Epidermal melanocyte (primary cell): ENCODE measurements at regions not wholly inside any gene's neighbourhood (a gene's known extent, or its start where the extent isn't known, plus 50 kb on each side); places are given as distances from the start of the nearest gene placed in this dataset.

Source experiments
- DNase-seq: peaks from one replicate; pipeline ENCODE4 v3.0.0; 2011; ENCODE audit warnings: low spot score; ENCODE audit not compliant: insufficient read length

DNA sequence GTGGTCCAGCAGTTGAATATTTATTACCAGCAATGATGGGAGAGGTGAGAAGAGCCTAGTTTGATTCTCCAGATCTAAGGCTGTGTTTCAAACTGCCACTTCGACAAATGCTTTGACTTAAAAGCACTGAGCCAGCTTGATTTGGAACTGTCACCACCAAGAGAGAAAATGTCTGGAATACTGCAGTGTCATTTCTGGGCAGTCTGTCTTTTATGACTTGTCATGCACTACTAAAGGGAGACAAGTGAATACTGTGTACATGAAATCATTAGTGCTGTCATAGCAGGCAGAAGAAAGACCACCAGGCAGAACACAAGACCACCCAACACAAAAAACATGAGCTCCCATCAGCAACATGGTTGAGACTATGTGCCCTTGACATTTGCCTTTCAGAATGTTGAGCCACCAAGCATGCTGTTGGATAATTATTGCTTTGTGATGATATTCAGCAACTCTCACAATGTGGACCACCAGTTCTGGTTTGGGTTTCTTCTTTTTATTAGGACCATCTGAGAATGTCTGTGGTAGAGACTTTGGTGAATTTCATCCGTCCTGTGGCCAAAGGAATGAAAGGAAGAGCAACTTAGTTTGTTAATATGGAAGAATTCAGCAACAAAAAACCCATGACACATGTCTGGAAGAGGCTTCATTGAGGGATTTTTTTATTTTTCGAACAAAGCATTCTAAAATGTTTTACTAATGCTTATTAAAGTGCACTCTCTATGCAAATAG lies 125.8 kb downstream of the NTMT2 start:
- DNase-seq = no peak

DNA sequence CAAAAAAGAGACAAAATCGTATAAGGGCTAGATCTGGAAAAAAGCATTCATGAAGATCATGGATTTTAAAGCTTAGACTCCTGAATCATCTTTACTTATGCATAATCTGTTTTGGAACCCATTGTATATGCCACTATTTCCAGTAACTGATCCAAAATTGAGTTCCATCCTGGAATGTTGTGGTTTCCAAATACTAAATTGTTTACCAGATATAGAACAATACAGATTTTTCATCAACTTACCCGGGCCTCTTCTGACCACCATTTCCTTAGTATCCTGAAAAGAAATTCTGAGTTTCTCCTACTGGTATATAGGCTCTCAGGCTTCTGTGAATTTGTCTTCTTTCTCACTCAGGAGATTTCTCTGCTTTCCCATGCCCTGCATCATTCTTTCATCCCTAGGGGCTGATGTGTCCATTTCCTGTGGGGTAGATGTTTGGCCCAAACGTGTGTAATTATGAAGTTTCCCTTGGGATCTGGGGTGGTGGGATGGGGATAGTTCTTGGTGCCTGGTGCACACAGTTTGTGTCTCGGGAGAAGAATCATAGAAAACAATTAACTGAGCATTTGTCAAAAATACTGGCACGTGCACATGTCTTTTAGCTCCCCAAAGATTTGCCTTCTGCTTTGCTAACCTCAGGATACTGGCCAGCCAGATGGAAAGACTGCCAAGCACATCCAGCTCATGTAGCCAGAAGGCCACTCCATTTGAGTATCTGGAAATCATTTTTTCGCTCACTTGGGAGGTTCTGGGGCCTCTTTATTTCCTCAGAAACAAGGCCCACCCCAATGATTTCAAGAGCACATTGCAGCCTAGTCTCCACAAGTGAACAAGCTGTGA lies 127.8 kb downstream of the NTMT2 start:
- no peak for DNase-seq

DNA sequence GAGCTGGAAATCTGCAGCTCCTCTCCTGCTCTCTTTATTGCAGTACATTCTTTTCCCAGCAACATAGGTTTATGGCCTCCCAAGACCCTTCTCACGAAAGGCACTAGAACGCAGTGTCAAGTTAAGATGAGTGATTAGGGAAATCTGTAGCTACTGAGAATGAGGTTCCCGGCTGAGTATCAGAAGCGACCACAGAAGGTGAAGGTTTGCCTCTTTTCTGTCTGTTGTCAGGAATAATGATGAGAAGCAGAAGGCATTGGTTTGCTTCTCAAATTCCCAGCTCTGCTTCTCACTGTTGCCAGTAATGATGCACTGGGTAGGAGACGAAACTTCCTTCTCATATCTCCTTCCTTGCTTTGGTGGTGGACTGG lies 128.4 kb downstream of the NTMT2 start:
- no peak for DNase-seq

DNA sequence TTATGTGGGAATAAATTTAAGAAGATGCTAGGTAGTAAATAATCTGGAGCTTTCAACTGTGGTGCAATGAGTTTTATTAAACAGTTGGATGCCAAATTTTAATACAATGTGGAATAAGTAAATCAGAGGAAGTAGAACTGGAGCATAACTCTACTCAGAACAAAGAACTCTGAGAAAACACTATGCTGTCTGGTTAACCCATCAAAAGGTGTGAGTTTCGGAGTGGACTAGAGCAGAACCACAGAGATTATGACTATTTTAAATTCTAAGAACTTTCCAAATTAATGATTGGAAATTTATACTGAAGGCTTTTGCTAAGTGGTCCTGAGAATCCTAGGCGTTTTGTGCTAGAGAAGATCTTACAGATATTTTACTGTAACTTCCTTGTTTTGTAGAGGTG lies 132.2 kb downstream of the NTMT2 start:
- DNase-seq = no peak

DNA sequence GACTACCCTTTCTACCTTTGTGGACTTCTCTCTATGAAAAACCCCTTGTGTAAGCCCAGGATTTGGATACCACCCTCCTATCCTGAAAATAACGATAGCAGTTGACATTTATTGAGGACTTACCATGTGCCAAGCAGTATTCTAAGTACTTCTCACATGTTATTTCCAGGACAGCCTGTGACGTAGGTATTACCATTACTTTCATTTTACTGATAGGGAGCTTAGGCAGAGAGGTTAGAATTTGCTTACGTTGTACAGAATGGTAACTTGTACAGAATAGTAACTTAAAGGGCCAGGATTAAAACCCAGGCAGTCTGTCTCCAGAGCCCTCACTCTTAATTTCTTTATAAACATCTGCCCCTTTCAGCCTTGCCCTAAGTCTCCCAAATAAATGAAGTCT lies 138.3 kb downstream of the NTMT2 start:
- DNase-seq = no peak

DNA sequence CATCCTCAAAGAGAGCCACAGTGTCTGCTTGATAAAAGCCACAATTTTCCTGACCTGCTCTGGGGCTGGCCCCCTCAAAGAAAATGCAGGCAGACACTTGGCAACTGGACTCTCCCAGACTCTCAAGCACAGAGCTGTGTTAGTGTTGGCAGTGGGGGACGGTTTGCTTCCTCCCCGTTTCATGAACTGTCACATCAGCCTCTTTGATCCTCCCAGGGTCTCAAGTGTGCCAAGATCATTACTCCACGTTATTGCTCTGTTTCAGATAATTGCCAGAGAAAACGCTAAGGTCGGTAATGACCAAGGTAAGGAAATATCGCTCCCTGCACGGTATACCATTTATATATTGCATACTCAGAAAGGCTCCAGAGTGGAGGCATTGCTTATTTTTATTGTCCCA lies 138.8 kb downstream of the NTMT2 start:
- DNase-seq = no peak

DNA sequence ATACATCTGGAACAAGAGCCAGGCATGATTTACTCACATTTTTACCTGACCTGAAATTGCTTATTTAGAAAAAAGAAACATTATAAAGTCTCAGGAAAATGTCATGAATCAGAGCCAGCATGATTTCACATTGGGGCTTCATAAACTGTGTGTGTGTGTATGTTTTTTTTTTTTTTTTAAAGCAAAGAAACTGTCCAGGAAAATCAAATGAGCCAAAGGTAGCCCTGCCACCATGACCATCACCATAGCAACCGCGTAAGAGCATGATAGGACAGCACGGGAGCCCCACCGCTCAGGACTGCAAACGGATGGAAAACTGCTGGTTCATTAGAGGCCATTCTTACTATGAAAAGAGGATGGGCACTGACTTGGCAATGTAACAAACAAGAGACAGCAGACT lies 139.2 kb downstream of the NTMT2 start:
- DNase-seq = no peak

DNA sequence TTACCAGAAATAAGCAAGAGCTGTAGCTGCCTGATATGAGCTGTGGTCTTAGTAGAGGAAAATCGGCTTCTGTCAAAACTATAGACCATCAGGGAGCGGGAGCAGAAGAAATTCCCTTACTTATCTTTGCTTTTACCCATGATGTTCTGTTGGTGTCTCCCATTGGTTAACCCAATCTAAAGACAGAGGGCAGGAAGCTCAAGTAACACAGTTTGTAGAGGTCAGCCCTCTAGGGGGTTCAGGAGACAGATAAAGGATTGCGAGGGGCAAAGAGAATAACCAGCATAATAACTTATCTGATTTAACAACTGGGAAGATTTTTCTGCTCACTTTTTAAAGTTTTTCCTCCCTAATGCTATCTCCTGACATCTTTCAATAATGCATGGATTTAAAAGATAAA lies 142.4 kb downstream of the NTMT2 start:
- DNase-seq = no peak

DNA sequence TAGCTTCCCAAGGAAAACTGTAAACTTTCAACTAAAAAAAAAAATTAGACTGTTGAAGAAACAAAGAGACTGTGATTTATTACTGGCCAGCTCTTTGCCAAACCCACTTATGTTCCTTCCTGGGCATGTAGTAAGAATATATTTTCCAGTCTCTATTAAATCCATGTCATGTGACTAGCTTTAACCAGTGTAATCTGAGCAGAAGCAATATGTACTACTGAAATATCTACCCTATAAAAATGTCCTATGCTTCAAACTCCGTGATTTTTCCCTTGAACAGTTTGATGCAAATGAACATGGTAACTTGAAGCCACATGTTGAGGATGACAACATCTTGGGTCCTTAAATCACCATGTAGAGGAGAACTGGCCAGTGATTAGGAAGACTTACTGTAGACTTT lies 144.5 kb downstream of the NTMT2 start:
- no peak for DNase-seq

DNA sequence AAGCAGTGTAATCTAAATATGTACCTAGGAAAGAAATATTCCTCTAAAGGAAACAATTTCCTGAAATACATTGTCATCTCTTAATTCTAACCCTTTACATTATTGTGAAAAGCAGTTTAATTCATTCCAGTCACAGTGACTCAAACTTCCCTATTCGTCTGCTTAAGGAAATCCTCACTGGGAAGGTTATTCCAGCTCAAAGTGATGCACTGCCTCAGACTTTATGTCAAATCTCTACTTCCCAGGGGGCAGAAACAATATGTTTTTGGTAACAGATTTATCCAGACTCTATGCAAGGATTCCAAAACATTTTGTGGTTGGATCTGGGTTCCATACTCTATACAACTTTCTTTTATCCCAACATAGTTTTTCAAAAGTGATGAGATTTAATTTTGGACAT lies 145.2 kb downstream of the NTMT2 start:
- no peak for DNase-seq

DNA sequence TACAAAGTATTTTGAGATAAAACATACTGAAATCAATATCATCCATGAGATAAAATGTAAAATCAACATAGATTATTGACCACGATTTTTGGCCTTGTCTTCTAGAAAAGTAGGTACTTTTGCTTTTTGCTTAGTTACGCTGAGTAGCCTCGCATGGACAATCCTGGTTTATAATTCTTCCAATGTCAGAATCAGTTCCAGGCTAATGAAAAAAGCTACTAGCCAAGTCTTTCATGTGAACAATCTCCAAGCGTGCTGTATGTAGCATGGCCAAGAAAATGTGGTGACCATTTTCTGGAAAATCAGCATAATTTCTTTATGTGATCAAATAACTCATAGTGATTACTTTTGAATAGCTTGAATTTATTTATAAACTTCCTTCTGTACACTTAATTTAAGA lies 145.8 kb downstream of the NTMT2 start:
- no peak for DNase-seq

DNA sequence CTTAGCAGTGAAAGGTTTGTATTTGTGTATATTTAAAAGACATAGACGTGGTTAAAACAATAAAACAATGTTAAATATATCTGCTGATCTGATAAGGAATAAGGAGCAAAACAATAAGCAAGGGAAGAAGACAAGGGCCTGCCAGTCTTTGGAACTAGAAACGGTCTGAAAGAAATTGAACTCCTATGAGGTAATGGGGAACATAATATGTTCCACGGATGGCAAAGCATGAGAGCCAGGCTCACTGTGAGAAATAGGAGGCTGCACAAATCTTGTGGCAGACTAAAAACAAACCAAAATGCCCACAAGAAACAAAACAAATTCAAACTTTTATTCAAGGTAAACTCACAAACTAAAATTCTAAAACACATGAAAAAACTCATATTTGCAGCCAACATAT lies 150.5 kb downstream of the NTMT2 start:
- no peak for DNase-seq

DNA sequence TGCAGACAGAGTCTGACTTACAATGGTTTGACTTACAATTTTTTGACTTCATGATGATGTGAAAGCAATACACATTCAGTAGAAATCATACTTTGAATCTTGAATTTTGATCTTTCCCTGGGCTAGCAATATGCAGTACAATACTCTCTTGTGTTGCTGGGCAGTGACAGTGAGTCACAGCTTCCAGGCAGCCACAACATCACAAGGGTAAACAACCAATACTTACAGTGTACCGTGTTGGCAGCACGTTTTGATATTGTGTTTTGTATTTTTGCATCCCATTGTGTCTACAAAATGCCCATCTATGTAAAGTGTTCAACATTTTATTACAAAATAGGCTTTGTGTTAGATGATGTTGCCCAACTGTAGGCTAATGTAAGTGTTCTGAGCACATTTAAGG lies 150.9 kb downstream of the NTMT2 start:
- no peak for DNase-seq

DNA sequence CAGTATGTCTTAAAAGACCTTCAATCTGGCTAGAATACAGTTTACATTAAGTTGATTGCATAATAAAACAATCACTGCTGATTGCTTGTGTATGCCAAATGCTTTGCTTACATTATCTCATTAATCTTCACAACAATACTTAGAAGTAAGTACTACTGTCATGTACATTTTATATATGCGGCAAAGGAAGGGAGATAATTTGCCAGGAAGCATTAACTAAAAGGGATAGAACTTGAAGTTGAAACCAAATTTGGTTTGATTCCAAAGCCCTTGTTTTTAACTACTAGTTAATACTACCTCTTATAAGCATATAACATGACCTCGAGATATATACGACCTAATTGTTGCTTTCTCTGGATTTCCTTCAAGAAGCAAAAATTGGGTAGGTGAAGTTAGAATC lies 155.8 kb downstream of the NTMT2 start:
- DNase-seq = no peak

DNA sequence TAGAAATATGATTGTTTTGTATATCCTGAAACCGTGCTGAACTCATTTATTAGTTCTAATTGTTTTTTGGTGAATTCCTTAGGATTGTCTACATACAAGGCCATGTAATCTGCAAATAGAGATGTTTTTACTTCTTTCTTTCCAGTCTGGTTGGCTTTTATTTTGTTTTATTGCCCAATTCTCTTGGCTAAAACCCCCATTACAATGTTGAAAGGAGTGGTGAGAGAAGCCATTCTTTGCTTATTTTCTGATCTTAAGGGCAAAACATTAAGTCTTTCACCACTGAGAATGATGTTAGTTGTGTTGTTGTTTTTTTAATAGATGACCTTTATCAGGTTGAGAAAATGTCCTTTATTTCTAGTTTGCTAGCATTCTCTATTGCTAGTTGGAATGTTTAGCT lies 157.3 kb downstream of the NTMT2 start:
- no peak for DNase-seq

DNA sequence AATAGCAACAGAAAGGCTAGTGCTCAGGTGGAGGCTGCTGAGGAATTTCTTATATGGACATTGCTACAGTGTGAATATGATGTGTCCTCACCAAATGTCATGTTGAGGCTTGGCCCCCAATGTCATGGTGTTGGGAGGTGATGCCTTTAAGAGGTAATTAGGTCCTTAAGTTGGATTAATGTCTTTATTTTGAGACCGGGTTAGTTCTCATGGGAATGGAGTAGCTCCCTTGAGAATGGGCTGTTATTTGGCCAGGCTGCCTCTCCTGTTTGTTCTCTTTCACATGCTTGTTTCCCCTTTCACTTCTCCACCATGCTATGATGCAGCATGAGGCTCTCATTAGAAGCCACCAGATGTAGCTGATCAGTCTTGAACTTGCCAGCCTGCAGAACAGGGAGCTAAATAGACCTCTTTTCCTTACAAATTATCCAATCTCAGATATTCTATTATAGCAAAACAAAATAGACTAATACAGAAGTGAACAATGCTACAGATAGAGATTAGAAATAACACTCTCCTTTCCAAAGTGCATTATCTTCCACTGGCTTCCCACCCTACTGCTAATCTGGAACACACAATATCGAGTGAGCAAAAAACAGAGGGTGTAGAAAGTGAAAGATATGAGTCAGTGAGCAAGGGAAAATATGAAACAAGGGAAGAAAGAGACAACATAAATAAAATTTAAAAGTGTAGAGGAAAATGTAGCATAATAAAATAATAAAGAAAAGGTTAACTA lies 160.2 kb downstream of the NTMT2 start:
- DNase-seq = no peak

DNA sequence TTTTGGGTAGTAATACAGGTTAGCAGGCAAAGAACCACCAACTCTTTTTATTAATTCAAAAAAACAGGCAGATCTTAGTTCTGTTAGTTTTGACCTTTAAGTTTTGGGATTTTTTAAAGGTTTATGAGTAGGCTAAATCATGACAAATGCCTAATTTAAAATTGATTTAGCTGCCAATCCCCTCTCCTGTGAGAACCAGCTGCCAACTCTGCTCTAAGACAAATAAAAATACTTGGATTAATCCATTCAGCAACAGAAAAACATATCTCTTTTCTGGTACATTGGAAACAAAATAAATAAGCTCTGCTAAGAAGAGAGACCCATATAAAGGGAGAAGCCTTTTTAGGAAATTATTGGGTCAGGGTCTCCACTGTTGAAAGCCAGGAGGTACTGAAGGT lies 160.8 kb downstream of the NTMT2 start:
- no peak for DNase-seq

DNA sequence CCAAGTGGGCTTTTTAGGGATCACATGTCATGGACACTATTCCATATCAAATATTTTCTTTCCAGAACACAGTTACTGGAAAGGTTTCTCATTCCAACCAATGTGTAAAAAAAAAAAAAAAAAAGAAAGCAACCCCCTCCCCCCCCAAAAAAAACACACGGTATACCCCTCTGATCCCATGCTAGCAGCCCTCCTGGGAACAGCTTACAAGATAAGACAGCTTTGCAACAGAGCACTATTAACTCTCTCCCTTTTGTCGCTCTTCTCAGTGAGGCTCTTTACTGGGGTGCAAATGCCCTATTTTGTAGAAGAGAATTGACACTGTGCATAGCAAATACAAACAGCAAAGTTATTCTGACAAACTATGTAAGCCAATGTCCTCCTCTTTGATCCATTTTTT lies 161.2 kb downstream of the NTMT2 start:
- no peak for DNase-seq

DNA sequence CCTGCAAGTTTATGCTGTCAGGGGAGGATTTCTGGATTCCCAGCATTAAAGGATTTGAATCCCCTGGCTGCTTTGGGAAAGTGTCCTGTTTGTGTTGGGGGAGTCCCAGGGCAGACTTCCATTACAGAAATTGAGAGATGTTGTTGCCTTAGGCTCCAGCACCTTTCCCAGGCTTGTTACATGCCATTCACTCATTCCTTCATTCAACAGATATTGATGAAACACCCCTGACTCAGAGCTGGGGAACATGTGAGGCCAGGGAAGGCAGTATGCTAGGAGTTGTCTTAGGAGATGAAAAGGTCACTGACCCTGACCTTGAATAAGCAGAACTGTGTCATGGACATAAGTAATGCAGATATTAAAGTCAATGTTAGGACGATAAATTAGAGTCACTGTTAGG lies 161.7 kb downstream of the NTMT2 start:
- DNase-seq = no peak

DNA sequence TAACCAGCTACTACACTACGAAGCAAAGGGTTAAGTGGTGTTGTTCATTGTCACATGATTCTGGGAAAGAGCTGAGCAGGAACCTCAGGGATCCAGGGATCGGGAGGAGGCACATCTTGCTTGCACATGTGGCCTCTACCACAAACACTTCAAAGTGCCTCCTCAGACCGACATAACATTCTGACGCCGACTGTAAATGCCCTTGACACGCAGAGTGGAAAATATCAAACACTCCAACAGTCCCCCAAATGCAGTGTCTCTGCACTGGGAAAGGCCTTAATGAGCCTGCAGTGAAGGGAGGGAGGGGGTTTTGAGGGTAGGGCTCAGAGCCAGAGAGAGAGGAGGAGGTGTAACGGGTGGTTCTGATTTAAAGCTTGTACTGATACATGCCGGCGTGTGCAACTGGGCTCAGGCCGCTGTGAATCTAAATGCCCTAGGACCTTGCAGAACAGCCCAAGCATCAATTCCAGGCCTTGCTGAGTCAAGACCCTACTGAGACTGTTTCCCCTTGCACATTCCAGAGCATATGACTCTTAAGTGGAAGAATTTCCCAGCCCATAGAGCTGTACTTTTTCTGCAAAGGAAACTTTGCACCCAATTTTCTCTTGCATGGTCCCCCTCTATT lies 163.7 kb downstream of the NTMT2 start:
- DNase-seq = no peak

DNA sequence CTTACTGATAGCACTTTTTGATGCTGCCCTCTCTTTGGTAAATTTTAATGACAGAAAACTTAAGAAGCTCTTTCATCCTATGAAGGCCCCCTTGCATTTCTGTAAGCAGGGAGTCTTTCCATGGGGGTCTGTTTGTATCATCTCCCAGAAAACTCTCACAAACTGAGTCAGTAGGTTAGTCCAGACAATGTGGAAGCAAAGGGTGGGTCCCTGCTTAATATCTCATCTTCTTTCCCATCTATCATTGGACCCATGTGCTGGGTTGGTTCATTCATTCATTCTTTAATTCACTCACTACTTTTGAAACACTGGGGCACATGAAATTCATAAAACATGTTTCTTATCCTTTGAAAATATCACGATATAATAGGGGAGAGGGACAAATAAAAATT lies 164.3 kb downstream of the NTMT2 start:
- DNase-seq = no peak

DNA sequence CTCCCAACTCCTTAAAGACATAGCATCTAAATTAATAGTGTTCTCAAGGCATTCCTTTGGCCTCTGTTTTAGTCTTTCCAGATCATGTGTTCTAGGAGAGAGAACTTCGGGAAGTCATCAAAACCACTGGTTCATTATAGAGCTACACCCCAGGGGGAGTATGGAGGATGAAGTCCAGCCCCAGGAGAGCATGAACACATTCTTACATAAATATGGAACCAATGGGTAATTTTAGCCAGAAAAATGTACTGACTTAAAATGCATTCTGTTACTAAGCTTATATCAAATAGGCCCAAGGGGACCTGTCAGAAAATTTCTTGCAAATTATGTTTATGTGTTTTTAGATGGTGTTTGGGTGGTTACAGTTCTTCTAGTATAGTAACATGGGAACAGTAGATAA lies 165.2 kb downstream of the NTMT2 start:
- DNase-seq = no peak
